Mammary epithelial cell (primary cell): ENCODE measurements at regions not wholly inside any gene's neighbourhood (a gene's known extent, or its start where the extent isn't known, plus 50 kb on each side); places are given as distances from the start of the nearest gene placed in this dataset.

Experiments used
- CTCF ChIP-seq, 2 donors: IDR thresholded peaks in 1 of 2; conservative IDR thresholded peaks in 1 of 2; 2 replicates each; pipeline ENCODE4 v1.5.1; 2011 to 2012; ENCODE audit warnings: inconsistent platforms in 2 of 2, low read length in 2 of 2, mild to moderate bottlenecking in 2 of 2, control low read depth in 1 of 2, low read depth in 1 of 2; ENCODE audit not compliant: insufficient read depth in 1 of 2; ENCODE audit errors: extremely low read depth in 1 of 2
- EZH2 ChIP-seq: IDR thresholded peaks from 2 replicates; pipeline ENCODE4 v1.6.1; 2012; ENCODE audit warnings: low read length, inconsistent platforms, borderline replicate concordance

GRCh38 chrX:10041383-10041782, 74.2 kb downstream of the CLDN34 start:
- no peak for TF ChIP-seq CTCF (conservative IDR thresholded peaks at IDR 0.05 in 1 of 2, IDR thresholded peaks at IDR 0.05 in 1 of 2; ENCODE audit: extremely low read depth in 1 of 2, insufficient read depth in 1 of 2, low read depth in 1 of 2, low read length in 2 of 2)
- no peak for TF ChIP-seq EZH2
